ENCODE measurements at regions not wholly inside any gene's neighbourhood (a gene's known extent, or its start where the extent isn't known, plus 50 kb on each side); places are given as distances from the start of the nearest gene placed in this dataset.

DNA sequence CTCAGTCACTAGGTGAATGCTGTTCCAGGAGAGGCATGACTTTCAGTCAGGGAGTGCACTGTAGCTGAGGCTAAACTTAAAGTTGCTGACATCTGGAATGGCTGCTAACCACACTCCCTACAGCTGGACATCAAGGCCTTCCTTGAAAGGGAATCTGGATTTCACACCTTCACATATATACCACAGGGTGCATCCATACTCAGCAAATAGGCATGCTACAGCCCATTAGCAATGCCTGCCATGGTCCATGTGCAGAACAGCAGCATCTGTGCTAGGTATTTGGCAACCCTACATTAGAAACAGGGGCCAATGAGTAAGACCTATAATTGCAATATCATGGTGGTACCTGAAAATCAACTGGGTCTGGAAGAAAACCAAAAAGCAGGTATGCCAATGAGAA is 74.8 kb downstream of the SNTN start:
- Mint-ChIP-seq H3K4me1 (peaks cover 16% of the 10 kb centered on the region), H3K9me3 (peaks cover 13% of the 10 kb centered on the region), H3K27me3 (ENCODE audit: insufficient read depth, low read depth, poor library complexity) (no peaks in the 10 kb centered on the region), H3K4me3 (no peak overlapping the region), H3K27ac (no peak overlapping the region), H3K36me3 (ENCODE audit: low read depth) (no peaks in the 10 kb centered on the region)
- peaks cover 17% of the 10 kb centered on the region for H3K9me2 ChIP-seq (ENCODE audit: insufficient read depth)
- no peaks in the 10 kb centered on the region for H3K27me3 ChIP-seq (ENCODE audit: insufficient read depth)
- H3K4me3 ChIP-seq: no peak overlapping the region
- no peaks in the 10 kb centered on the region for H4K20me1 ChIP-seq (replicated peaks; ENCODE audit: insufficient read depth)
- H2AFZ ChIP-seq: no peak overlapping the region
- no peak for DNase-seq (ENCODE audit: low spot score)
- ATAC-seq: no peak
- H3K4me1 ChIP-seq (ENCODE audit: insufficient read depth): peaks cover 8% of the 10 kb centered on the region; the same call in 1 of the 2 replicates
- H3K4me2 ChIP-seq: no peak overlapping the region
- no peaks in the 10 kb centered on the region for H3K36me3 ChIP-seq (ENCODE audit: insufficient read depth)
- no peaks in the 10 kb centered on the region for H3F3A ChIP-seq (replicated peaks; ENCODE audit: low read depth)
- no peak overlapping the region for H3K27ac ChIP-seq (ENCODE audit: low read depth)
- no peaks in the 10 kb centered on the region for H3K79me2 ChIP-seq (replicated peaks; ENCODE audit: insufficient read depth)
- TF ChIP-seq, protein P1, sequence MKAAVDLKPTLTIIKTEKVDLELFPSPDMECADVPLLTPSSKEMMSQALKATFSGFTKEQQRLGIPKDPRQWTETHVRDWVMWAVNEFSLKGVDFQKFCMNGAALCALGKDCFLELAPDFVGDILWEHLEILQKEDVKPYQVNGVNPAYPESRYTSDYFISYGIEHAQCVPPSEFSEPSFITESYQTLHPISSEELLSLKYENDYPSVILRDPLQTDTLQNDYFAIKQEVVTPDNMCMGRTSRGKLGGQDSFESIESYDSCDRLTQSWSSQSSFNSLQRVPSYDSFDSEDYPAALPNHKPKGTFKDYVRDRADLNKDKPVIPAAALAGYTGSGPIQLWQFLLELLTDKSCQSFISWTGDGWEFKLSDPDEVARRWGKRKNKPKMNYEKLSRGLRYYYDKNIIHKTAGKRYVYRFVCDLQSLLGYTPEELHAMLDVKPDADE (IDR thresholded peaks at IDR 0.05): no peak

DNA sequence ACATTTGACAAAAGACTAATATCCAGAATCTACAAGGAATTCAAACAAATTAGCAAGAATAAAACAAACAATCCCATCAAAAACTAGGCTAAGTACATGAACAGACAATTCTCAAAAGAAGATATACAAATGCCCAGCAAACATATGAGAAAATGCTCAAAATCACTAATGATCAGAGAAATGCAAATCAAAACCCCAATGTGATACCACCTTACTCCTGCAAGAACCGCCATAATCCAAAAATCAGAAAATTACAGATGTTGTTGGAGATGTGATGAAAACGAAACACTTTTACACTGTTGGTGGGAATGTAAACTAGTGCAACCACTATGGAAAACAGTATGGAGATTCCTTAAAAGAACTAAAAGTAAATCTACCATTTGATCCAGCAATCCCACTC is 79.4 kb downstream of the SNTN start:
- H3K4me2 ChIP-seq: no peak overlapping the region
- H3K27ac Mint-ChIP-seq: no peak overlapping the region
- TF ChIP-seq EZH2phosphoT487 (IDR thresholded peaks at IDR 0.05; ENCODE audit: unreplicated experiment) (no peak), JUNB (IDR thresholded peaks at IDR 0.05; ENCODE audit: unreplicated experiment) (no peak), ZNF114 (CRISPR knock-in tag; IDR thresholded peaks at IDR 0.05) (no peak), POLR2AphosphoS5 (IDR thresholded peaks at IDR 0.05; ENCODE audit: low read depth) (no peak), EZH2 (IDR thresholded peaks at IDR 0.05; ENCODE audit: low read depth, unreplicated experiment) (no peak), CREB1 (CRISPR knock-in tag; IDR thresholded peaks at IDR 0.05; ENCODE audit: low read depth) (no peak), STAT1 (IDR thresholded peaks at IDR 0.05; ENCODE audit: unreplicated experiment) (no peak)
- TF ChIP-seq, protein P2, sequence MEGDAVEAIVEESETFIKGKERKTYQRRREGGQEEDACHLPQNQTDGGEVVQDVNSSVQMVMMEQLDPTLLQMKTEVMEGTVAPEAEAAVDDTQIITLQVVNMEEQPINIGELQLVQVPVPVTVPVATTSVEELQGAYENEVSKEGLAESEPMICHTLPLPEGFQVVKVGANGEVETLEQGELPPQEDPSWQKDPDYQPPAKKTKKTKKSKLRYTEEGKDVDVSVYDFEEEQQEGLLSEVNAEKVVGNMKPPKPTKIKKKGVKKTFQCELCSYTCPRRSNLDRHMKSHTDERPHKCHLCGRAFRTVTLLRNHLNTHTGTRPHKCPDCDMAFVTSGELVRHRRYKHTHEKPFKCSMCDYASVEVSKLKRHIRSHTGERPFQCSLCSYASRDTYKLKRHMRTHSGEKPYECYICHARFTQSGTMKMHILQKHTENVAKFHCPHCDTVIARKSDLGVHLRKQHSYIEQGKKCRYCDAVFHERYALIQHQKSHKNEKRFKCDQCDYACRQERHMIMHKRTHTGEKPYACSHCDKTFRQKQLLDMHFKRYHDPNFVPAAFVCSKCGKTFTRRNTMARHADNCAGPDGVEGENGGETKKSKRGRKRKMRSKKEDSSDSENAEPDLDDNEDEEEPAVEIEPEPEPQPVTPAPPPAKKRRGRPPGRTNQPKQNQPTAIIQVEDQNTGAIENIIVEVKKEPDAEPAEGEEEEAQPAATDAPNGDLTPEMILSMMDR (conservative IDR thresholded peaks at IDR 0.05; ENCODE audit: low read depth in 2 of 2): no peak
- TF ChIP-seq, protein P3, sequence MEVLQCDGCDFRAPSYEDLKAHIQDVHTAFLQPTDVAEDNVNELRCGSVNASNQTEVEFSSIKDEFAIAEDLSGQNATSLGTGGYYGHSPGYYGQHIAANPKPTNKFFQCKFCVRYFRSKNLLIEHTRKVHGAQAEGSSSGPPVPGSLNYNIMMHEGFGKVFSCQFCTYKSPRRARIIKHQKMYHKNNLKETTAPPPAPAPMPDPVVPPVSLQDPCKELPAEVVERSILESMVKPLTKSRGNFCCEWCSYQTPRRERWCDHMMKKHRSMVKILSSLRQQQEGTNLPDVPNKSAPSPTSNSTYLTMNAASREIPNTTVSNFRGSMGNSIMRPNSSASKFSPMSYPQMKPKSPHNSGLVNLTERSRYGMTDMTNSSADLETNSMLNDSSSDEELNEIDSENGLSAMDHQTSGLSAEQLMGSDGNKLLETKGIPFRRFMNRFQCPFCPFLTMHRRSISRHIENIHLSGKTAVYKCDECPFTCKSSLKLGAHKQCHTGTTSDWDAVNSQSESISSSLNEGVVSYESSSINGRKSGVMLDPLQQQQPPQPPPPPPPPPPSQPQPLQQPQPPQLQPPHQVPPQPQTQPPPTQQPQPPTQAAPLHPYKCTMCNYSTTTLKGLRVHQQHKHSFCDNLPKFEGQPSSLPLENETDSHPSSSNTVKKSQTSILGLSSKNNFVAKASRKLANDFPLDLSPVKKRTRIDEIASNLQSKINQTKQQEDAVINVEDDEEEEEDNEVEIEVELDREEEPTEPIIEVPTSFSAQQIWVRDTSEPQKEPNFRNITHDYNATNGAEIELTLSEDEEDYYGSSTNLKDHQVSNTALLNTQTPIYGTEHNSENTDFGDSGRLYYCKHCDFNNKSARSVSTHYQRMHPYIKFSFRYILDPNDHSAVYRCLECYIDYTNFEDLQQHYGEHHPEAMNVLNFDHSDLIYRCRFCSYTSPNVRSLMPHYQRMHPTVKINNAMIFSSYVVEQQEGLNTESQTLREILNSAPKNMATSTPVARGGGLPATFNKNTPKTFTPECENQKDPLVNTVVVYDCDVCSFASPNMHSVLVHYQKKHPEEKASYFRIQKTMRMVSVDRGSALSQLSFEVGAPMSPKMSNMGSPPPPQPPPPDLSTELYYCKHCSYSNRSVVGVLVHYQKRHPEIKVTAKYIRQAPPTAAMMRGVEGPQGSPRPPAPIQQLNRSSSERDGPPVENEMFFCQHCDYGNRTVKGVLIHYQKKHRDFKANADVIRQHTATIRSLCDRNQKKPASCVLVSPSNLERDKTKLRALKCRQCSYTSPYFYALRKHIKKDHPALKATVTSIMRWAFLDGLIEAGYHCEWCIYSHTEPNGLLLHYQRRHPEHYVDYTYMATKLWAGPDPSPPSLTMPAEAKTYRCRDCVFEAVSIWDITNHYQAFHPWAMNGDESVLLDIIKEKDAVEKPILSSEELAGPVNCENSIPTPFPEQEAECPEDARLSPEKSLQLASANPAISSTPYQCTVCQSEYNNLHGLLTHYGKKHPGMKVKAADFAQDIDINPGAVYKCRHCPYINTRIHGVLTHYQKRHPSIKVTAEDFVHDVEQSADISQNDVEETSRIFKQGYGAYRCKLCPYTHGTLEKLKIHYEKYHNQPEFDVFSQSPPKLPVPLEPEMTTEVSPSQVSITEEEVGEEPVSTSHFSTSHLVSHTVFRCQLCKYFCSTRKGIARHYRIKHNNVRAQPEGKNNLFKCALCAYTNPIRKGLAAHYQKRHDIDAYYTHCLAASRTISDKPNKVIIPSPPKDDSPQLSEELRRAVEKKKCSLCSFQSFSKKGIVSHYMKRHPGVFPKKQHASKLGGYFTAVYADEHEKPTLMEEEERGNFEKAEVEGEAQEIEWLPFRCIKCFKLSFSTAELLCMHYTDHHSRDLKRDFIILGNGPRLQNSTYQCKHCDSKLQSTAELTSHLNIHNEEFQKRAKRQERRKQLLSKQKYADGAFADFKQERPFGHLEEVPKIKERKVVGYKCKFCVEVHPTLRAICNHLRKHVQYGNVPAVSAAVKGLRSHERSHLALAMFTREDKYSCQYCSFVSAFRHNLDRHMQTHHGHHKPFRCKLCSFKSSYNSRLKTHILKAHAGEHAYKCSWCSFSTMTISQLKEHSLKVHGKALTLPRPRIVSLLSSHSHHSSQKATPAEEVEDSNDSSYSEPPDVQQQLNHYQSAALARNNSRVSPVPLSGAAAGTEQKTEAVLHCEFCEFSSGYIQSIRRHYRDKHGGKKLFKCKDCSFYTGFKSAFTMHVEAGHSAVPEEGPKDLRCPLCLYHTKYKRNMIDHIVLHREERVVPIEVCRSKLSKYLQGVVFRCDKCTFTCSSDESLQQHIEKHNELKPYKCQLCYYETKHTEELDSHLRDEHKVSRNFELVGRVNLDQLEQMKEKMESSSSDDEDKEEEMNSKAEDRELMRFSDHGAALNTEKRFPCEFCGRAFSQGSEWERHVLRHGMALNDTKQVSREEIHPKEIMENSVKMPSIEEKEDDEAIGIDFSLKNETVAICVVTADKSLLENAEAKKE (CRISPR knock-in tag; IDR thresholded peaks at IDR 0.05): no peak

More for the DNA sequence above, 79.4 kb downstream of the SNTN start:
- Histone ChIP-seq H3K79me2 (replicated peaks; ENCODE audit: insufficient read depth) (no peaks in the 10 kb centered on the region), H3F3A (replicated peaks; ENCODE audit: low read depth) (no peaks in the 10 kb centered on the region), H2AFZ (no peak overlapping the region), H3K9me2 (ENCODE audit: insufficient read depth) (peaks cover 12% of the 10 kb centered on the region; the same call in 1 of the 2 replicates), H3K27me3 (ENCODE audit: insufficient read depth) (no peaks in the 10 kb centered on the region), H3K36me3 (ENCODE audit: insufficient read depth) (no peaks in the 10 kb centered on the region), H3K27ac (ENCODE audit: low read depth) (no peak overlapping the region), H3K4me3 (no peak overlapping the region), H3K4me1 (ENCODE audit: insufficient read depth) (peaks cover 5% of the 10 kb centered on the region; the same call in 1 of the 2 replicates), H4K20me1 (replicated peaks; ENCODE audit: insufficient read depth) (no peaks in the 10 kb centered on the region)
- ATAC-seq (no peak), DNase-seq (ENCODE audit: low spot score) (no peak)
- H3K9me3 Mint-ChIP-seq: peaks cover 17% of the 10 kb centered on the region; the same call in 2 of the 3 replicates
- H3K36me3 Mint-ChIP-seq (ENCODE audit: low read depth): peaks cover 7% of the 10 kb centered on the region; the same call in 2 of the 3 replicates
- peaks cover 2% of the 10 kb centered on the region for H3K27me3 Mint-ChIP-seq (ENCODE audit: insufficient read depth, low read depth, poor library complexity)
- no peak overlapping the region for H3K4me3 Mint-ChIP-seq
- H3K4me1 Mint-ChIP-seq: peaks cover 6% of the 10 kb centered on the region

Data from GM23338 (cell line).